Lower leg skin (tissue), 4 donors: ENCODE measurements at regions not wholly inside any gene's neighbourhood (a gene's known extent, or its start where the extent isn't known, plus 50 kb on each side); places are given as distances from the start of the nearest gene placed in this dataset.

Experiments
- DNase-seq, 2 donors: peaks; one replicate each; pipeline ENCODE4 v3.0.0-alpha.2; 2019; ENCODE audit warnings: low spot score in 2 of 2
- H3K4me3 ChIP-seq: fragments of 200-600 bp; sonication (generic); 2 replicates; pipeline ENCODE4 v1.5.1; 2017; ENCODE audit warnings: mild to moderate bottlenecking, low read depth; ENCODE audit not compliant: poor library complexity, severe bottlenecking
- CTCF ChIP-seq, 3 donors: fragments of 450-650 bp; IDR thresholded peaks; one replicate each; pipeline ENCODE4 v1.5.1; 2016; ENCODE audit warnings: antibody characterized with exemption in 3 of 3, mild to moderate bottlenecking in 3 of 3, moderate library complexity in 2 of 3
- POLR2A ChIP-seq, 2 donors: fragments of 450-650 bp; IDR thresholded peaks; one replicate each; pipeline ENCODE4 v1.6.1; 2016 to 2017; ENCODE audit warnings: antibody characterized with exemption in 2 of 2, mild to moderate bottlenecking in 1 of 2, moderate library complexity in 1 of 2
- WGBS, 2 donors: methylation state at CpG; one replicate each; pipeline ENCODE4 v1.1.5; 2018; 5-methylcytosine and 5-hydroxymethylcytosine counted together
- intact Hi-C: fragments of 100-400 bp; cut with DNase I; formaldehyde crosslinking; loops from one replicate; pipeline ENCODE4 v1.15.0; 2023; ENCODE audit warnings: low total_unique reads

GRCh38 chr10:118409295-118409694 lies 67.2 kb upstream of the FAM204A start:
- TF ChIP-seq CTCF (IDR thresholded peaks at IDR 0.05) (no peak), POLR2A (IDR thresholded peaks at IDR 0.05) (no peak)
- WGBS, 2 donors = 70 to 80% methylated on average over 6 of the region's 6 CpGs
- H3K4me3 ChIP-seq = no peak overlapping the region
- intact Hi-C loops = no loop called here
- no peak for DNase-seq

GRCh38 chr10:118408181-118408580 lies 66.1 kb upstream of the FAM204A start:
- no peak overlapping the region for H3K4me3 ChIP-seq
- 86 to 90% methylated on average over 9 of the region's 9 CpGs for WGBS, 2 donors
- intact Hi-C loops = no loop called here
- no peak for DNase-seq
- no peak for TF ChIP-seq POLR2A (IDR thresholded peaks at IDR 0.05)

GRCh38 chr10:118407777-118408176 lies 65.7 kb upstream of the FAM204A start:
- no peak for DNase-seq
- WGBS, 2 donors = 80 to 88% methylated on average over 5 of the region's 5 CpGs
- intact Hi-C loops = no loop called here
- H3K4me3 ChIP-seq = no peak overlapping the region
- TF ChIP-seq POLR2A (IDR thresholded peaks at IDR 0.05) (no peak), CTCF (IDR thresholded peaks at IDR 0.05) (no peak)

- TF ChIP-seq CTCF (IDR thresholded peaks at IDR 0.05) (no peak), POLR2A (IDR thresholded peaks at IDR 0.05) (no peak)
- H3K4me3 ChIP-seq = no peak overlapping the region
- intact Hi-C loops = no loop called here
- DNase-seq = no peak
Measured at GRCh38 chr10:118407026-118407425, 64.9 kb upstream of the FAM204A start.

GRCh38 chr10:118405928-118406327 lies 63.8 kb upstream of the FAM204A start:
- TF ChIP-seq CTCF (IDR thresholded peaks at IDR 0.05) (no peak), POLR2A (IDR thresholded peaks at IDR 0.05) (no peak)
- DNase-seq = no peak
- intact Hi-C loops = no loop called here
- no peak overlapping the region for H3K4me3 ChIP-seq
- 50 to 61% methylated on average over 3 of the region's 3 CpGs for WGBS, 2 donors

- 62 to 64% methylated on average over 3 of the region's 3 CpGs for WGBS, 2 donors
- DNase-seq = no peak
- TF ChIP-seq POLR2A (IDR thresholded peaks at IDR 0.05) (no peak), CTCF (IDR thresholded peaks at IDR 0.05) (no peak)
- H3K4me3 ChIP-seq = no peak overlapping the region
- intact Hi-C loops = no loop called here
Measured at GRCh38 chr10:118403967-118404366, 61.8 kb upstream of the FAM204A start.
